Calu3 (cell line): ENCODE measurements at regions not wholly inside any gene's neighbourhood (a gene's known extent, or its start where the extent isn't known, plus 50 kb on each side); places are given as distances from the start of the nearest gene placed in this dataset.

ENCODE experiments used
- BruUV-seq: library from RNA; stranded (reverse); fragments of 400-500 nt; replicated peaks from 2 replicates; lab custom pipeline; 2021; lab: Mats Ljungman, UMichigan
- CTCF ChIA-PET: fragments of 300-600 bp; sonication (Branson Sonifier 250); formaldehyde crosslinking; loops from one replicate; lab custom pipeline; 2022; ENCODE audit warnings: antibody characterized with exemption; lab: Charles Lee
- DNase-seq: peaks from one replicate; pipeline ENCODE4 v3.0.0; 2022
- H3K27ac Mint-ChIP-seq: one replicate; pipeline ENCODE4 v1.8.0; 2022; ENCODE audit warnings: mixed read lengths; ENCODE audit not compliant: unreplicated experiment
- H3K27me3 Mint-ChIP-seq: one replicate; pipeline ENCODE4 v1.8.0; 2022; ENCODE audit warnings: mixed read lengths; ENCODE audit not compliant: unreplicated experiment
- H3K36me3 Mint-ChIP-seq: one replicate; pipeline ENCODE4 v1.8.0; 2022; ENCODE audit warnings: mild to moderate bottlenecking, moderate library complexity, mixed read lengths; ENCODE audit not compliant: insufficient read depth, unreplicated experiment
- H3K4me1 Mint-ChIP-seq: one replicate; pipeline ENCODE4 v1.8.0; 2022; ENCODE audit warnings: mild to moderate bottlenecking, low read depth, mixed read lengths; ENCODE audit not compliant: unreplicated experiment
- H3K4me3 Mint-ChIP-seq: one replicate; pipeline ENCODE4 v1.8.0; 2022; ENCODE audit warnings: mild to moderate bottlenecking, low read depth, moderate library complexity, mixed read lengths; ENCODE audit not compliant: unreplicated experiment
- H3K9me3 Mint-ChIP-seq: one replicate; pipeline ENCODE4 v1.8.0; 2022; ENCODE audit warnings: low read depth, mixed read lengths; ENCODE audit not compliant: unreplicated experiment
- intact Hi-C: fragments of 100-400 bp; cut with micrococcal nuclease; formaldehyde crosslinking; loops from one replicate; pipeline ENCODE4 v1.10.0; 2022; ENCODE audit not compliant: unreplicated experiment
- TF ChIP-seq, protein P1 (sequence below): fragments of 200-600 bp; IDR thresholded peaks from one replicate; pipeline ENCODE4 v1.8.0; 2022; ENCODE audit warnings: antibody characterized with exemption; ENCODE audit not compliant: unreplicated experiment

DNA sequence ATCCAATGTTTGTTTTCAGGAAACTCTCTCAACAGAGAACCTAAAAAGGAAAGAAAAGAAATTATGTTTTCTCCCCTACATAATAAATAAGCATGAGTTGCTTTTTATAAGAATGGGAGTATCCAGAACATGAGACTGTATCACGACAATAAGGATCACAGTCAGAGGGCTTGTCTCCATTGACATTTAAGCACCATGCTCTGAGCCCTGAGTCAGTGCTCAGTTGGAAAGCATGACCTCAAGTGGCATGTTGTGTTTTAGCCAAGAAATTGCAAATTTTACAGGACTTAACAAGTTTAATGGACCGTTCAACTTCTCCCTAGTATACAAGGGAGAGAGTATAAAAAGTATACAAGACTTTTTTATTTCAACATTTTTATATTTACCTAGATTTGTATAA, 431.6 kb downstream of the GJA1 start:
- H3K9me3 Mint-ChIP-seq: peaks cover 2% of the 10 kb centered on the region
- CTCF ChIA-PET: no interaction called here
- no peaks in the 10 kb centered on the region for H3K36me3 Mint-ChIP-seq
- intact Hi-C loops: loop anchor here (5.0 kb wide), 1 partner anchor 165 kb away; no protein-coding TSS in a partner anchor
- TF ChIP-seq, protein P1, sequence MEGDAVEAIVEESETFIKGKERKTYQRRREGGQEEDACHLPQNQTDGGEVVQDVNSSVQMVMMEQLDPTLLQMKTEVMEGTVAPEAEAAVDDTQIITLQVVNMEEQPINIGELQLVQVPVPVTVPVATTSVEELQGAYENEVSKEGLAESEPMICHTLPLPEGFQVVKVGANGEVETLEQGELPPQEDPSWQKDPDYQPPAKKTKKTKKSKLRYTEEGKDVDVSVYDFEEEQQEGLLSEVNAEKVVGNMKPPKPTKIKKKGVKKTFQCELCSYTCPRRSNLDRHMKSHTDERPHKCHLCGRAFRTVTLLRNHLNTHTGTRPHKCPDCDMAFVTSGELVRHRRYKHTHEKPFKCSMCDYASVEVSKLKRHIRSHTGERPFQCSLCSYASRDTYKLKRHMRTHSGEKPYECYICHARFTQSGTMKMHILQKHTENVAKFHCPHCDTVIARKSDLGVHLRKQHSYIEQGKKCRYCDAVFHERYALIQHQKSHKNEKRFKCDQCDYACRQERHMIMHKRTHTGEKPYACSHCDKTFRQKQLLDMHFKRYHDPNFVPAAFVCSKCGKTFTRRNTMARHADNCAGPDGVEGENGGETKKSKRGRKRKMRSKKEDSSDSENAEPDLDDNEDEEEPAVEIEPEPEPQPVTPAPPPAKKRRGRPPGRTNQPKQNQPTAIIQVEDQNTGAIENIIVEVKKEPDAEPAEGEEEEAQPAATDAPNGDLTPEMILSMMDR: no peak
- no peaks in the 10 kb centered on the region for H3K4me1 Mint-ChIP-seq
- H3K4me3 Mint-ChIP-seq: no peak overlapping the region
- no peak overlapping the region for H3K27ac Mint-ChIP-seq
- no peaks in the 10 kb centered on the region for H3K27me3 Mint-ChIP-seq
- BruUV-seq: no TSS peak
- DNase-seq: no peak

DNA sequence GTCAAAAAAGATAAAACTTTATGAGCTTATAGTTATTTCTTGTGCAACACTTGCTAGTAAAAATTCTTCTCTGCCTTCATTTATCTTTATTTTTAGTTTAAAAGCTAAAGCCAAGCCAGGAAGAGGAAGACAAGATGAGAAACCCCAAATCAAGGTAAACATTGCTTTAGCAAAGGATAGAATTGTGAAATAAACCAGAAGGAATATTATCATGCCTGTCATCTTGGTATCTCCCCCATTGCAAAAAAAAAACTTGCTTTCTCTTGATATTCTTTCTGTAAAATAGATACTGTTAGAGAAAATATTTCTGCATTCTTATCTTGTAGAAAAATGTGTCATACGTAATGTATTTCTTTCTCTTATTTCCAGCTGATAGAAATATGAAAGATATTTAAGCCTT, 432.8 kb downstream of the GJA1 start:
- Mint-ChIP-seq H3K9me3 (peaks cover 2% of the 10 kb centered on the region), H3K27me3 (no peaks in the 10 kb centered on the region), H3K27ac (no peak overlapping the region), H3K4me1 (no peaks in the 10 kb centered on the region), H3K36me3 (no peaks in the 10 kb centered on the region), H3K4me3 (no peak overlapping the region)
- DNase-seq: no peak
- TF ChIP-seq, protein P1: no peak
- intact Hi-C loops: loop anchor here (5.0 kb wide), 1 partner anchor 164 kb away; no protein-coding TSS in a partner anchor
- CTCF ChIA-PET: no interaction called here
- BruUV-seq: no TSS peak

- Mint-ChIP-seq H3K27ac (no peak overlapping the region), H3K27me3 (no peaks in the 10 kb centered on the region), H3K9me3 (peaks cover 2% of the 10 kb centered on the region), H3K36me3 (no peaks in the 10 kb centered on the region), H3K4me1 (no peaks in the 10 kb centered on the region), H3K4me3 (no peak overlapping the region)
- TF ChIP-seq, protein P1: no peak
- no peak for DNase-seq
- no TSS peak for BruUV-seq
- CTCF ChIA-PET: no interaction called here
- intact Hi-C loops: no loop called here
Observed at GRCh38 chr6:121873595-121873994, 438.1 kb downstream of the GJA1 start.

DNA sequence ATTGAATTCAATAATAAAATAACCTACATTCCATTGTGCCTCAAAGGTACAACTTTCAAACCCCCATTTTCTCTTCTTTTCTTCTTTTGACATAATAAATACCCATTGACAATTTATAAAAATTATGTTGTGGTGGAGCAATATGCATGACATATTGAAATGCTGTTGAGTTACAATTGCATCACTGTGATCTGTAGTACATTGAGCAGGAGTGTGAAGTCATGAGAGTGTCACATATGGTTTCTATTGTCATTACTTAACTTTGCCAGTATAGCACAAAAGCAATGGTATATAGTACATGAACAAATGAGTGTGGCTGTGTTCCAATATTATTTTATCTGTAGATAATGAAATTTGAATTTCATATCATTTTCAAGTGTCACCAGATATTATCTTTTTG, 441.3 kb downstream of the GJA1 start:
- no peaks in the 10 kb centered on the region for H3K27me3 Mint-ChIP-seq
- no peak overlapping the region for H3K4me3 Mint-ChIP-seq
- no peaks in the 10 kb centered on the region for H3K4me1 Mint-ChIP-seq
- CTCF ChIA-PET: interaction anchor here (0.5 kb wide), 1 partner anchor 574 kb away, joined by 3 read pairs; no protein-coding TSS in a partner anchor
- BruUV-seq: no TSS peak
- H3K36me3 Mint-ChIP-seq: no peaks in the 10 kb centered on the region
- TF ChIP-seq, protein P1: no peak
- no peaks in the 10 kb centered on the region for H3K9me3 Mint-ChIP-seq
- DNase-seq: no peak
- intact Hi-C loops: no loop called here
- H3K27ac Mint-ChIP-seq: no peak overlapping the region
